ENCODE measurements at regions not wholly inside any gene's neighbourhood (a gene's known extent, or its start where the extent isn't known, plus 50 kb on each side); places are given as distances from the start of the nearest gene placed in this dataset.

DNA sequence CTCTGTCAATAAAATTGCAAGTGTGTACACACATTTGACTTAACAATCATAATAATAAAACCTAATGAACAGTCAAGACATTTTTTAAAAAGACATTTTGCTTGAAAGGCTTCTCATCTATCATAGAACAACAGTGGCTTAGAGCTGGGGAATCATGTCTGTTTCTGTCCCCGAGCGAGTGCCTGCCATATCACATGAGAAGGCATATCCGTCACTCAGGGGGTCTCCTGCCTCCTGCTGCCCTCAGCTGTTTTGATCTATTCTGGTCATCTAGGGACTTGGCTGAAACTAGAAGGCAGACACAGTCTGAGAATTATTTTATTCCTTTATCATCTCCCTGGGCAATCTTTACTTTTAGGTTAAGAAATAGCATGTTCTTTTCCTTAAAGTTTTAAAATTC, 278.7 kb upstream of the KLF6 start:
- TF ChIP-seq CTCF (IDR thresholded peaks at IDR 0.05) (no peak), EZH2 (IDR thresholded peaks at IDR 0.05; ENCODE audit: borderline replicate concordance, insufficient read depth, low read depth, low read length, poor library complexity, severe bottlenecking) (no peak)

All from B cell (primary cell).